OCI-LY3 (cell line): ENCODE measurements at regions not wholly inside any gene's neighbourhood (a gene's known extent, or its start where the extent isn't known, plus 50 kb on each side); places are given as distances from the start of the nearest gene placed in this dataset.

Experiments
- CTCF ChIP-seq: fragments of 200-600, 300-600 bp; sonication (generic); IDR thresholded peaks from 2 replicates; pipeline ENCODE4 v1.5.1; 2014; ENCODE audit warnings: antibody characterized with exemption, low read length, low read depth
- EZH2phosphoT487 ChIP-seq: fragments of 200-600 bp; shearing (Covaris generic); IDR thresholded peaks from 2 replicates; pipeline ENCODE4 v1.6.1; 2018; ENCODE audit warnings: antibody characterized with exemption, mixed run types, low read depth

GRCh38 chr7:22944022-22944421, 69.9 kb downstream of the HYCC1 start:
- TF ChIP-seq CTCF (no peak), EZH2phosphoT487 (no peak)
